ENCODE measurements at regions not wholly inside any gene's neighbourhood (a gene's known extent, or its start where the extent isn't known, plus 50 kb on each side); places are given as distances from the start of the nearest gene placed in this dataset.

GRCh38 chr3:177576746-177577145 is 379.5 kb upstream of the TBL1XR1 start:
- FAIRE-seq (no peak), DNase-seq (ENCODE audit: insufficient read length, low spot score) (no peak)
- TF ChIP-seq CTCF (IDR thresholded peaks at IDR 0.05; ENCODE audit: insufficient read depth, missing control alignments): no peak

GRCh38 chr3:177578488-177578887 is 381.2 kb upstream of the TBL1XR1 start:
- FAIRE-seq (no peak), DNase-seq (ENCODE audit: insufficient read length, low spot score) (no peak)
- no peak for TF ChIP-seq CTCF (IDR thresholded peaks at IDR 0.05; ENCODE audit: insufficient read depth, missing control alignments)

GRCh38 chr3:177579419-177579818 is 382.1 kb upstream of the TBL1XR1 start:
- no peak for TF ChIP-seq CTCF (IDR thresholded peaks at IDR 0.05; ENCODE audit: insufficient read depth, missing control alignments)
- DNase-seq (ENCODE audit: insufficient read length, low spot score) (no peak), FAIRE-seq (no peak)

GRCh38 chr3:177580437-177580836 is 383.2 kb upstream of the TBL1XR1 start:
- no peak for TF ChIP-seq CTCF (IDR thresholded peaks at IDR 0.05; ENCODE audit: insufficient read depth, missing control alignments)
- DNase-seq (ENCODE audit: insufficient read length, low spot score) (no peak), FAIRE-seq (no peak)

GRCh38 chr3:177585271-177585670 is 388.0 kb upstream of the TBL1XR1 start:
- no peak for TF ChIP-seq CTCF (IDR thresholded peaks at IDR 0.05; ENCODE audit: insufficient read depth, missing control alignments)
- no peak for FAIRE-seq

GRCh38 chr3:177589041-177589650 is 391.9 kb upstream of the TBL1XR1 start:
- no peak for FAIRE-seq
- no peak for DNase-seq (ENCODE audit: insufficient read length, low spot score)
- no peak for TF ChIP-seq CTCF (IDR thresholded peaks at IDR 0.05; ENCODE audit: insufficient read depth, missing control alignments)

More at GRCh38 chr3:177585271-177585670, 388.0 kb upstream of the TBL1XR1 start:
- DNase-seq (ENCODE audit: insufficient read length, low spot score): no peak

GRCh38 chr3:177589911-177590381 is 392.7 kb upstream of the TBL1XR1 start:
- no peak for FAIRE-seq
- no peak for TF ChIP-seq CTCF (IDR thresholded peaks at IDR 0.05; ENCODE audit: insufficient read depth, missing control alignments)
- DNase-seq (ENCODE audit: insufficient read length, low spot score): no peak
